Hepatocyte (in vitro differentiated cells): ENCODE measurements at regions not wholly inside any gene's neighbourhood (a gene's known extent, or its start where the extent isn't known, plus 50 kb on each side); places are given as distances from the start of the nearest gene placed in this dataset.

Experiments used
- CTCF ChIP-seq: fragments of 200-600 bp; sonication (generic); IDR thresholded peaks from 2 replicates; pipeline ENCODE4 v1.5.1; 2016; ENCODE audit warnings: antibody characterized with exemption, mild to moderate bottlenecking; ENCODE audit not compliant: poor library complexity
- EZH2 ChIP-seq: fragments of 200-600 bp; sonication (generic); IDR thresholded peaks from 2 replicates; pipeline ENCODE4 v1.6.1; 2016; ENCODE audit warnings: antibody characterized with exemption, mild to moderate bottlenecking, borderline replicate concordance
- EZH2phosphoT487 ChIP-seq: fragments of 200-600 bp; sonication (generic); IDR thresholded peaks from one replicate; pipeline ENCODE4 v1.6.1; 2018; ENCODE audit warnings: antibody characterized with exemption, mild to moderate bottlenecking, low read depth, moderate library complexity; ENCODE audit not compliant: unreplicated experiment, severe bottlenecking

- TF ChIP-seq CTCF, result no peak
- no peak for TF ChIP-seq EZH2phosphoT487
- no peak for TF ChIP-seq EZH2
These were observed 115.3 kb upstream of the ZNF827 start for GRCh38 chr4:146053891-146054290.
